Spleen (tissue), 11 donors: ENCODE measurements at regions not wholly inside any gene's neighbourhood (a gene's known extent, or its start where the extent isn't known, plus 50 kb on each side); places are given as distances from the start of the nearest gene placed in this dataset.

Experiments used
- DNase-seq: peaks from one replicate; pipeline ENCODE4 v3.0.0-alpha.2; 2020
- H3K27ac ChIP-seq, 8 donors: fragments of 200-600 bp; sonication (generic) in 7 of 8; 1 replicate in 4 of 8; 2 replicates in 4 of 8; pipeline versions ENCODE4 v1.5.0 to v1.8.0; 2016 to 2021; ENCODE audit warnings: inconsistent platforms in 4 of 8, mild to moderate bottlenecking in 4 of 8, moderate library complexity in 1 of 8
- H3K27me3 ChIP-seq, 7 donors: fragments of 200-600 bp; sonication (generic) in 6 of 7; replicated peaks in 1 of 7; 1 replicate in 4 of 7; 2 replicates in 3 of 7; pipeline versions ENCODE4 v1.5.0 to v1.8.0; 2016 to 2021; ENCODE audit warnings: inconsistent platforms in 3 of 7, mild to moderate bottlenecking in 1 of 7
- H3K36me3 ChIP-seq, 6 donors: fragments of 200-600 bp; sonication (generic) in 5 of 6; 1 replicate in 4 of 6; 2 replicates in 2 of 6; pipeline versions ENCODE4 v1.5.0 to v1.8.0; 2016 to 2021; ENCODE audit warnings: inconsistent platforms in 2 of 6
- H3K4me1 ChIP-seq, 6 donors: fragments of 200-600 bp; sonication (generic) in 5 of 6; 1 replicate in 3 of 6; 2 replicates in 3 of 6; pipeline versions ENCODE4 v1.5.0 to v1.8.0; 2016 to 2021; ENCODE audit warnings: inconsistent platforms in 3 of 6
- H3K4me3 ChIP-seq, 8 donors: fragments of 200-600 bp; sonication (generic) in 7 of 8; 1 replicate in 4 of 8; 2 replicates in 4 of 8; pipeline versions ENCODE4 v1.5.0 to v1.8.0; 2016 to 2021; ENCODE audit warnings: inconsistent platforms in 4 of 8, mild to moderate bottlenecking in 4 of 8, moderate library complexity in 2 of 8
- H3K9me3 ChIP-seq, 8 donors: fragments of 200-600 bp; sonication (generic) in 7 of 8; 1 replicate in 4 of 8; 2 replicates in 4 of 8; pipeline versions ENCODE4 v1.5.0 to v1.8.0; 2016 to 2021; ENCODE audit warnings: inconsistent platforms in 4 of 8
- POLR2A ChIP-seq, 3 donors: fragments of 450-650 bp; IDR thresholded peaks; one replicate each; pipeline ENCODE4 v1.5.1; 2017; ENCODE audit warnings: antibody characterized with exemption in 3 of 3, mild to moderate bottlenecking in 1 of 3
- POLR2AphosphoS5 ChIP-seq, 3 donors: sonication (generic); formaldehyde crosslinking; IDR thresholded peaks; one replicate each; pipeline ENCODE4 v1.5.1; 2017; ENCODE audit warnings: antibody characterized with exemption in 3 of 3
- WGBS, 5 donors: extraction: QIAGEN DNeasy Blood & Tissue Kit in 3 of 5; methylation state at CpG; one replicate each; pipeline versions ENCODE4 v1.1.5 to v1.1.7; 2013 to 2018; 5-methylcytosine and 5-hydroxymethylcytosine counted together
- intact Hi-C: fragments of 100-400 bp; cut with DNase I; formaldehyde crosslinking; loops from one replicate; pipeline ENCODE4 v1.15.0; 2023; ENCODE audit warnings: low total_unique reads
- TF ChIP-seq, protein P1 (sequence below), 11 experiments: fragments of 200-600 bp in 7 of 11; fragments of 450-650 bp in 4 of 11; sonication (generic) in 4 of 11; IDR thresholded peaks in 8 of 11; conservative IDR thresholded peaks in 3 of 11; 1 replicate in 7 of 11; 2 replicates in 4 of 11; pipeline versions ENCODE4 v1.4.0 to v1.8.0; 2016 to 2021; ENCODE audit warnings: antibody characterized with exemption in 11 of 11, inconsistent platforms in 4 of 11, mild to moderate bottlenecking in 1 of 11
- donor health status: healthy with polysubstance abuse.
- donor health status: DM: no; HTN: no; CAD: no; lungs with moderate emphysema.
- donor health status: DM: no; HTN: no; CAD: no.
- donor health status: Bipolar disorder and iron deficiency.
- donor health status: healthy.
- donor health status: DM: no; HTN: no; CAD: no.
- donor health status: DM: yes; HTN: yes; CAD: no.

DNA sequence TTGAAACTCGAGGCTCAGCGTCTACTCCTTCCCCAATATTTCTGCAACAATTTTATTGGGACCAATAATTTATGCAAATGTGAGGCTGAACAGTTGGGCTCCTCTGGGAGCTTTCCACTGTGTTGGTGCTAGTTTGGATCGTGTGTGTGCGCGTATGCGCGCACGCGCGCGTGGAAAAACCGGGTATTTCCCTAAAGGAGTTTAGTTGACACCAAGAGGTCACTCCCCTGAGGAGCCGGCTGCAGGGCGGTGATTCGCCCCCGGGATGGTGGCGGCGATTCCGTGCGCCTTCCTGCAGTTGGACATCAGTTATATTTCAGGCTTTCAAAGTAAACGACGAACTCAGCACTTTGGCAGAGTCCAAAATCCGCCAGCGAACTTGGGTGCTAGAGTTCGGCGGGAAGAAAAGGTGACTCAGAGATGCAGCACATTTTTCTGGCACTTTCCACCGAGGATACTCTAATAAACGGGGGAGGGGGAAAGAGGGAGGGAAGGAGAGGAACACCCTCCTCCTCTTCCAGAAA lies 186.5 kb upstream of the FANCL start:
- H3K36me3 ChIP-seq: no peaks in the 10 kb centered on the region
- intact Hi-C loops: no loop called here
- DNase-seq: no peak
- H3K27me3 ChIP-seq: peaks cover 0 to 52% (median 25%) of the 10 kb centered on the region in 7 donors
- H3K4me1 ChIP-seq: peaks cover 0 to 21% (median 13%) of the 10 kb centered on the region in 6 donors
- no peaks in the 10 kb centered on the region for H3K9me3 ChIP-seq
- peak overlapping the region in 7 of 8 donors; percentile 11 to 63 (median 28) for H3K4me3 ChIP-seq
- 0 to 3% (median 1%) methylated on average over 28 of the region's 28 CpGs for WGBS, 5 donors
- no peak overlapping the region for H3K27ac ChIP-seq
- TF ChIP-seq POLR2A (IDR thresholded peaks at IDR 0.05): no peak
- TF ChIP-seq, protein P1, sequence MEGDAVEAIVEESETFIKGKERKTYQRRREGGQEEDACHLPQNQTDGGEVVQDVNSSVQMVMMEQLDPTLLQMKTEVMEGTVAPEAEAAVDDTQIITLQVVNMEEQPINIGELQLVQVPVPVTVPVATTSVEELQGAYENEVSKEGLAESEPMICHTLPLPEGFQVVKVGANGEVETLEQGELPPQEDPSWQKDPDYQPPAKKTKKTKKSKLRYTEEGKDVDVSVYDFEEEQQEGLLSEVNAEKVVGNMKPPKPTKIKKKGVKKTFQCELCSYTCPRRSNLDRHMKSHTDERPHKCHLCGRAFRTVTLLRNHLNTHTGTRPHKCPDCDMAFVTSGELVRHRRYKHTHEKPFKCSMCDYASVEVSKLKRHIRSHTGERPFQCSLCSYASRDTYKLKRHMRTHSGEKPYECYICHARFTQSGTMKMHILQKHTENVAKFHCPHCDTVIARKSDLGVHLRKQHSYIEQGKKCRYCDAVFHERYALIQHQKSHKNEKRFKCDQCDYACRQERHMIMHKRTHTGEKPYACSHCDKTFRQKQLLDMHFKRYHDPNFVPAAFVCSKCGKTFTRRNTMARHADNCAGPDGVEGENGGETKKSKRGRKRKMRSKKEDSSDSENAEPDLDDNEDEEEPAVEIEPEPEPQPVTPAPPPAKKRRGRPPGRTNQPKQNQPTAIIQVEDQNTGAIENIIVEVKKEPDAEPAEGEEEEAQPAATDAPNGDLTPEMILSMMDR (IDR thresholded peaks at IDR 0.05 in 8 of 11, conservative IDR thresholded peaks at IDR 0.05 in 3 of 11): no peak
- no peak for TF ChIP-seq POLR2AphosphoS5 (IDR thresholded peaks at IDR 0.05)

- Histone ChIP-seq H3K4me3 (no peak overlapping the region), H3K9me3 (no peaks in the 10 kb centered on the region), H3K27me3 (peaks cover 0 to 52% (median 25%) of the 10 kb centered on the region in 7 donors), H3K27ac (no peak overlapping the region), H3K4me1 (peaks cover 0 to 21% (median 13%) of the 10 kb centered on the region in 6 donors), H3K36me3 (no peaks in the 10 kb centered on the region)
- WGBS, 5 donors: 93 to 100% (median 97%) methylated on average over 1 of the region's 1 CpG
- intact Hi-C loops: no loop called here
- no peak for DNase-seq
- no peak for TF ChIP-seq POLR2AphosphoS5 (IDR thresholded peaks at IDR 0.05)
- TF ChIP-seq, protein P1 (IDR thresholded peaks at IDR 0.05 in 8 of 11, conservative IDR thresholded peaks at IDR 0.05 in 3 of 11): no peak
- TF ChIP-seq POLR2A (IDR thresholded peaks at IDR 0.05): no peak
Observed at GRCh38 chr2:58425368-58425767, 184.2 kb upstream of the FANCL start.

DNA sequence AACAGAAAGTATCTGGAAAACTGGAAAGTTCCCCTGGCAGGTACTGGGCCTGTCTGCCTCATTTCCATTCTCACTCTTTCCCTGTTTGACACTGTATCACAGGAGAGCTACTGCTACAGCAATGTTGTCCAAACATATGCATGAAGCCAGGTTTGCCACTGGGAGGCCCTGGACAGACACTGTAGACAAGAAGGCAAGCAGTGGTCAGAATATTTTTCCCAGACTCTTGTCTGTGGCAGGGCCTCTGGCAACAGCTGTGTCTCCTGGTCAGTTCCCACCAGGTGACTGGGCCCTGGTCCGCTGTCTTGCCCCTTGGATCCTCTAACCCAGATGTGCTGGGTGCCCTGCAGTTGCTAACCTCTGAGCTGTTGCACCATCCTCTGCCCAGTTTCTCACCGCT lies 178.9 kb upstream of the FANCL start:
- DNase-seq: peak; percentile 66

DNA sequence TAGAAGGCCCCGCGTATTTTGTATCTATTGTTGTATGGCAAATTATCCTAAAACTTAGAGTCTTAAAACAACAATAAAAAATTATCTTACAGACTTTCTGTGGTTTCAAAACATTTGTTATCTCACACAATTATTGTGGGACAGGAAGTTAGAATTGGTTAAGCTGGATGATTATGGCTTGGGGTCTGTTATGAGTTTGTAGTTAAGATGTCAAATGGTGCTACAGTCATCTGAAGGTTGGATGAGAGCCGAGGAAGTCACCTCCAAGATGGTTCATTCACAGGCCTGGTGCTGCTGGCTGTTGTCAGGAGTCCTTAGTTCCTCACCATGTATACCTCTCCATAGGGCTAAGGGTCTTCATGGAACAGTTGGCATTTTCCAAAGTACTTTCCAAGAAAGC lies 175.6 kb upstream of the FANCL start:
- Histone ChIP-seq H3K27ac (no peak overlapping the region), H3K4me3 (no peak overlapping the region), H3K27me3 (no peaks in the 10 kb centered on the region), H3K36me3 (no peaks in the 10 kb centered on the region), H3K4me1 (no peaks in the 10 kb centered on the region), H3K9me3 (no peaks in the 10 kb centered on the region)
- intact Hi-C loops: no loop called here
- WGBS, 5 donors: 88 to 93% (median 90%) methylated on average over 3 of the region's 3 CpGs
- no peak for TF ChIP-seq POLR2A (IDR thresholded peaks at IDR 0.05)
- TF ChIP-seq POLR2AphosphoS5 (IDR thresholded peaks at IDR 0.05): no peak
- TF ChIP-seq, protein P1 (IDR thresholded peaks at IDR 0.05 in 8 of 11, conservative IDR thresholded peaks at IDR 0.05 in 3 of 11): no peak
- no peak for DNase-seq

More for the DNA sequence above, 178.9 kb upstream of the FANCL start:
- TF ChIP-seq, protein P1 (IDR thresholded peaks at IDR 0.05 in 8 of 11, conservative IDR thresholded peaks at IDR 0.05 in 3 of 11): no peak
- TF ChIP-seq POLR2A (IDR thresholded peaks at IDR 0.05) (no peak), POLR2AphosphoS5 (IDR thresholded peaks at IDR 0.05) (no peak)
- intact Hi-C loops: no loop called here
- Histone ChIP-seq H3K9me3 (no peaks in the 10 kb centered on the region), H3K4me1 (no peaks in the 10 kb centered on the region), H3K27me3 (peaks cover 0 to 4% (median 0%) of the 10 kb centered on the region in 7 donors), H3K4me3 (no peak overlapping the region), H3K36me3 (no peaks in the 10 kb centered on the region), H3K27ac (no peak overlapping the region)
- WGBS, 5 donors: 71 to 100% (median 79%) methylated on average over 2 of the region's 2 CpGs
